ENCODE measurements at regions not wholly inside any gene's neighbourhood (a gene's known extent, or its start where the extent isn't known, plus 50 kb on each side); places are given as distances from the start of the nearest gene placed in this dataset.

DNA sequence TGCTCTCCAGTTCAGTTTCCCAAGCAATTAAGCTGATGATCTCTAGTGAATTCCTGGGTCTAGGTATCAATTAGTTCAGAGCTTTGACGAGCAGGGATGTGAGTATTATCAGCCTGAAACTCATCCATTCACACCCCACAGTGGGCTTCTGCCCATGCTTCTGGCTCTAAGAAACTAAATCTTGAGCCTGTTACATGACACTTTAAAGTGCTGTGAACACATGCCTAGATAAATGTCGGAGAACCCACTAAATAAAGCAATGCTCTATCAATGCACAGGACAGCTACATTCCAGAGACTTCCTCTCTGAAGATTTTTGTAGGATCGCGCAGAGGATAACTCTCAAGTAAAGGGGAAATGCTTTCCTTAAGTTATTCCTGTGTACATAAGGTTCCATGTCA lies 356.5 kb upstream of the TNP1 start:
- no peak for DNase-seq
- H3K4me3 ChIP-seq (ENCODE audit: low read depth in 1 of 2, low read length in 2 of 2): no peak overlapping the region
- H3K9me3 ChIP-seq (ENCODE audit: insufficient read depth, low read length, severe bottlenecking): no peaks in the 10 kb centered on the region
- no peak overlapping the region for H3K4me2 ChIP-seq (ENCODE audit: insufficient read depth, low read length)
- H3K36me3 ChIP-seq (ENCODE audit: insufficient read depth, low read length): no peaks in the 10 kb centered on the region
- peaks cover 13% of the 10 kb centered on the region for H3K27me3 ChIP-seq (ENCODE audit: insufficient read depth, low read length, poor library complexity)
- no peak overlapping the region for H2AFZ ChIP-seq (ENCODE audit: low read depth, low read length)
- H4K20me1 ChIP-seq (ENCODE audit: insufficient read depth, low read length): no peaks in the 10 kb centered on the region
- H3K4me1 ChIP-seq (ENCODE audit: insufficient read depth, low read length): no peaks in the 10 kb centered on the region
- no peak for ATAC-seq (ENCODE audit: insufficient read depth, low read depth)
- H3K9ac ChIP-seq (ENCODE audit: low read depth, low read length): no peak overlapping the region
- TF ChIP-seq CTCF (IDR thresholded peaks at IDR 0.05; ENCODE audit: borderline replicate concordance, extremely low read depth, low read length, poor library complexity, severe bottlenecking) (no peak), EZH2 (IDR thresholded peaks at IDR 0.05; ENCODE audit: borderline replicate concordance, low read depth, low read length, severe bottlenecking) (no peak)
- no peak overlapping the region for H3K27ac ChIP-seq (ENCODE audit: low read length)
- H3K79me2 ChIP-seq (ENCODE audit: insufficient read depth, low read length): no peaks in the 10 kb centered on the region

DNA sequence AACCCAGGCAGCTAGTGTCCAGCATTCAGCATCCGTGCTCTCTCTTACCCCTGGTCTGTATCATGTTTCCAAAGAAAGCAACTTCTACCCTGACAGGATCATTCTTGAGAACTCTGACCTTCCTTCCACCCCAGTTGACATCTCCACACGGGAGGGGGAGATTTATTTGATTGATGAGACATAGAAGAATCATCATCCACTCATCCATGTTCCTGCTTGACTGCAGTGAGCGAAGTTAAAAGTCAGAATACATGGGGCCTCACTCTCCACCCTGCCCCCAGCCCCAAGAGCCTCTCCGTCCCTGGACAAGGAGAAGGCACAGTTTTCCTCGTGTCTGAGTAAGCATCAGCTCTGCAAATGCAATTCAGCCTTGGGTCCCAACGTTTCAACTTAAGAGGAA lies 356.0 kb upstream of the TNP1 start:
- no peak overlapping the region for H3K9ac ChIP-seq (ENCODE audit: low read depth, low read length)
- no peak overlapping the region for H3K27ac ChIP-seq (ENCODE audit: low read length)
- H3K4me1 ChIP-seq (ENCODE audit: insufficient read depth, low read length): no peaks in the 10 kb centered on the region
- H3K4me3 ChIP-seq (ENCODE audit: low read depth in 1 of 2, low read length in 2 of 2): no peak overlapping the region
- H2AFZ ChIP-seq (ENCODE audit: low read depth, low read length): no peak overlapping the region
- ATAC-seq (ENCODE audit: insufficient read depth, low read depth): no peak
- peaks cover 13% of the 10 kb centered on the region for H3K27me3 ChIP-seq (ENCODE audit: insufficient read depth, low read length, poor library complexity)
- DNase-seq: no peak
- TF ChIP-seq EZH2 (IDR thresholded peaks at IDR 0.05; ENCODE audit: borderline replicate concordance, low read depth, low read length, severe bottlenecking) (no peak), CTCF (IDR thresholded peaks at IDR 0.05; ENCODE audit: borderline replicate concordance, extremely low read depth, low read length, poor library complexity, severe bottlenecking) (no peak)
- H3K4me2 ChIP-seq (ENCODE audit: insufficient read depth, low read length): no peak overlapping the region
- no peaks in the 10 kb centered on the region for H3K36me3 ChIP-seq (ENCODE audit: insufficient read depth, low read length)
- no peaks in the 10 kb centered on the region for H3K9me3 ChIP-seq (ENCODE audit: insufficient read depth, low read length, severe bottlenecking)
- H3K79me2 ChIP-seq (ENCODE audit: insufficient read depth, low read length): no peaks in the 10 kb centered on the region
- no peaks in the 10 kb centered on the region for H4K20me1 ChIP-seq (ENCODE audit: insufficient read depth, low read length)

- TF ChIP-seq EZH2 (IDR thresholded peaks at IDR 0.05; ENCODE audit: borderline replicate concordance, low read depth, low read length, severe bottlenecking) (no peak), CTCF (IDR thresholded peaks at IDR 0.05; ENCODE audit: borderline replicate concordance, extremely low read depth, low read length, poor library complexity, severe bottlenecking) (no peak)
- no peak overlapping the region for H3K4me2 ChIP-seq (ENCODE audit: insufficient read depth, low read length)
- no peak for ATAC-seq (ENCODE audit: insufficient read depth, low read depth)
- H3K79me2 ChIP-seq (ENCODE audit: insufficient read depth, low read length): no peaks in the 10 kb centered on the region
- H2AFZ ChIP-seq (ENCODE audit: low read depth, low read length): no peak overlapping the region
- DNase-seq: no peak
- no peak overlapping the region for H3K4me3 ChIP-seq (ENCODE audit: low read depth in 1 of 2, low read length in 2 of 2)
- H3K36me3 ChIP-seq (ENCODE audit: insufficient read depth, low read length): no peaks in the 10 kb centered on the region
- no peaks in the 10 kb centered on the region for H3K4me1 ChIP-seq (ENCODE audit: insufficient read depth, low read length)
- peaks cover 31% of the 10 kb centered on the region for H3K27me3 ChIP-seq (ENCODE audit: insufficient read depth, low read length, poor library complexity)
- no peaks in the 10 kb centered on the region for H4K20me1 ChIP-seq (ENCODE audit: insufficient read depth, low read length)
- no peak overlapping the region for H3K9ac ChIP-seq (ENCODE audit: low read depth, low read length)
- H3K9me3 ChIP-seq (ENCODE audit: insufficient read depth, low read length, severe bottlenecking): no peaks in the 10 kb centered on the region
- no peak overlapping the region for H3K27ac ChIP-seq (ENCODE audit: low read length)
These were observed 349.0 kb upstream of the TNP1 start for GRCh38 chr2:217208867-217209266.

- peaks cover 31% of the 10 kb centered on the region for H3K27me3 ChIP-seq (ENCODE audit: insufficient read depth, low read length, poor library complexity)
- H3K4me3 ChIP-seq (ENCODE audit: low read depth in 1 of 2, low read length in 2 of 2): no peak overlapping the region
- H4K20me1 ChIP-seq (ENCODE audit: insufficient read depth, low read length): no peaks in the 10 kb centered on the region
- H3K27ac ChIP-seq (ENCODE audit: low read length): no peak overlapping the region
- no peaks in the 10 kb centered on the region for H3K9me3 ChIP-seq (ENCODE audit: insufficient read depth, low read length, severe bottlenecking)
- H3K4me1 ChIP-seq (ENCODE audit: insufficient read depth, low read length): no peaks in the 10 kb centered on the region
- TF ChIP-seq CTCF (IDR thresholded peaks at IDR 0.05; ENCODE audit: borderline replicate concordance, extremely low read depth, low read length, poor library complexity, severe bottlenecking) (no peak), EZH2 (IDR thresholded peaks at IDR 0.05; ENCODE audit: borderline replicate concordance, low read depth, low read length, severe bottlenecking) (no peak)
- H3K4me2 ChIP-seq (ENCODE audit: insufficient read depth, low read length): no peak overlapping the region
- no peak overlapping the region for H3K9ac ChIP-seq (ENCODE audit: low read depth, low read length)
- H3K79me2 ChIP-seq (ENCODE audit: insufficient read depth, low read length): no peaks in the 10 kb centered on the region
- ATAC-seq (ENCODE audit: insufficient read depth, low read depth): no peak
- H3K36me3 ChIP-seq (ENCODE audit: insufficient read depth, low read length): no peaks in the 10 kb centered on the region
- no peak for DNase-seq
- H2AFZ ChIP-seq (ENCODE audit: low read depth, low read length): no peak overlapping the region
These were observed 347.8 kb upstream of the TNP1 start for GRCh38 chr2:217207699-217208010.
